Keratinocyte (primary cell): ENCODE measurements at regions not wholly inside any gene's neighbourhood (a gene's known extent, or its start where the extent isn't known, plus 50 kb on each side); places are given as distances from the start of the nearest gene placed in this dataset.

ENCODE experiments used
- EZH2 ChIP-seq: IDR thresholded peaks from one replicate; pipeline ENCODE4 v1.6.1; 2012; ENCODE audit warnings: inconsistent platforms, mild to moderate bottlenecking, low read length, moderate library complexity
- TF ChIP-seq, protein P1 (sequence below), 3 experiments: IDR thresholded peaks in 1 of 3; conservative IDR thresholded peaks in 1 of 3; optimal IDR thresholded peaks in 1 of 3; 2 replicates in 2 of 3; 3 replicates in 1 of 3; pipeline versions ENCODE3 to v1.5.1; 2011; ENCODE audit warnings: low read length in 3 of 3, mild to moderate bottlenecking in 3 of 3, moderate library complexity in 2 of 3, control low read depth in 1 of 3, inconsistent platforms in 1 of 3; ENCODE audit not compliant: insufficient read depth in 2 of 3; ENCODE audit errors: extremely low read depth in 1 of 3

- TF ChIP-seq, protein P1, sequence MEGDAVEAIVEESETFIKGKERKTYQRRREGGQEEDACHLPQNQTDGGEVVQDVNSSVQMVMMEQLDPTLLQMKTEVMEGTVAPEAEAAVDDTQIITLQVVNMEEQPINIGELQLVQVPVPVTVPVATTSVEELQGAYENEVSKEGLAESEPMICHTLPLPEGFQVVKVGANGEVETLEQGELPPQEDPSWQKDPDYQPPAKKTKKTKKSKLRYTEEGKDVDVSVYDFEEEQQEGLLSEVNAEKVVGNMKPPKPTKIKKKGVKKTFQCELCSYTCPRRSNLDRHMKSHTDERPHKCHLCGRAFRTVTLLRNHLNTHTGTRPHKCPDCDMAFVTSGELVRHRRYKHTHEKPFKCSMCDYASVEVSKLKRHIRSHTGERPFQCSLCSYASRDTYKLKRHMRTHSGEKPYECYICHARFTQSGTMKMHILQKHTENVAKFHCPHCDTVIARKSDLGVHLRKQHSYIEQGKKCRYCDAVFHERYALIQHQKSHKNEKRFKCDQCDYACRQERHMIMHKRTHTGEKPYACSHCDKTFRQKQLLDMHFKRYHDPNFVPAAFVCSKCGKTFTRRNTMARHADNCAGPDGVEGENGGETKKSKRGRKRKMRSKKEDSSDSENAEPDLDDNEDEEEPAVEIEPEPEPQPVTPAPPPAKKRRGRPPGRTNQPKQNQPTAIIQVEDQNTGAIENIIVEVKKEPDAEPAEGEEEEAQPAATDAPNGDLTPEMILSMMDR (optimal IDR thresholded peaks at IDR 0.05 in 1 of 3, IDR thresholded peaks at IDR 0.05 in 1 of 3, conservative IDR thresholded peaks at IDR 0.05 in 1 of 3; ENCODE audit: extremely low read depth in 1 of 3, insufficient read depth in 2 of 3, low read length in 3 of 3): no peak
- no peak for TF ChIP-seq EZH2
These were observed 75.4 kb upstream of the MAN2A1 start for GRCh38 chr5:109614301-109614700.
